GM19438 (cell line): ENCODE measurements at regions not wholly inside any gene's neighbourhood (a gene's known extent, or its start where the extent isn't known, plus 50 kb on each side); places are given as distances from the start of the nearest gene placed in this dataset.

Experiments
- ATAC-seq: cut with Tn5 transposase; IDR thresholded peaks from one replicate; pipeline ENCODE4 v1.9.1; 2021; ENCODE audit warnings: low read depth; ENCODE audit not compliant: unreplicated experiment

DNA sequence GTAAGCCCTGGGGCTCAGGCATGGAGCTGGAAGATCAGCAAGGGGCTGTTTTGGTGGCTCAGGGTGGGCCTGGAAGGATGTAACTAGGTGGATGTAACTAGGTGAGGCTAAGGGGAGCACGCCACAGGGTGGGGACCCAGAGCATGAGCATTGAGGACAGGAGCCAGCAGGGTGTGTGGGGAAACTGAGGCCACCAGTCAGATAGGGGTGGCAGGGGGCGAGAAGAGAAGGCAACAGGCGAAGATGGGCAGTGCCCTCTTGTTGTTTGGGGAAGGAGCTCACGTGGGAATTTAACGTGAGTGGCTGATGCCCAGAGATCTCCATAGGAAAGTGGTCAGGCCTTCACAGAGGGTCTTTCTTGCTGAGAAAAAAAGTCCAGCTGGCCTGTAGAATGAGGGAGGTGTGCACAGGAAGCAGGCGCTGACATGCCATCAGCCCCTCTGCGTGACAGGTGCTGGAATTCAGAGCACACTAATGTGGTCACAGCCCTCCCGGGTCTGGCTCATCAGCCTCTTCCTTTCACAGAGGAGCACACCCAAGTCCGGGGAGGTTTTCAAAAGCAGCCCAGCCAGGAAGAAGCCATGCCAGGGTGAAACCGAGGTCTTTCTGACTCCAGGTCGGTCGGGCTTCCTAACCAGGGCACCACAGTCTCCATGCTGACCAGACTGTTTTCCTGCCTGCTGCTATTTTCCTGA lies 54.6 kb upstream of the PAX6 start:
- ATAC-seq: no peak

- no peak for ATAC-seq
Observed at GRCh38 chr11:31863170-31863832, 52.2 kb upstream of the PAX6 start.

- ATAC-seq: no peak
Observed at GRCh38 chr11:31861011-31861410, 49.9 kb upstream of the PAX6 start.
